H1 (cell line): ENCODE measurements at regions not wholly inside any gene's neighbourhood (a gene's known extent, or its start where the extent isn't known, plus 50 kb on each side); places are given as distances from the start of the nearest gene placed in this dataset.

Experiments
- CTCF ChIA-PET: fragments of 300-600 bp; sonication (Branson Sonifier 250); formaldehyde crosslinking; loops from one replicate; lab custom pipeline; 2021; ENCODE audit not compliant: partially characterized antibody; lab: Charles Lee
- POLR2A ChIA-PET: fragments of 300-600 bp; sonication (Branson Sonifier 250); formaldehyde crosslinking; loops from one replicate; lab custom pipeline; 2021; ENCODE audit warnings: inconsistent platforms; ENCODE audit not compliant: partially characterized antibody; lab: Charles Lee
- DNase-seq, 2 experiments: peaks; one replicate each; pipeline versions ENCODE4 v3.0.0 to v3.0.0-alpha.2; 2010 to 2022; ENCODE audit warnings: low spot score in 2 of 2, low read depth in 1 of 2, mixed read lengths in 1 of 2
- FAIRE-seq: peaks from 2 replicates; lab custom pipeline; 2011; peaks lifted over from hg19 to GRCh38; lab: Jason Lieb, UNC
- H2AFZ ChIP-seq: 2 replicates; pipeline ENCODE4 v1.8.1; 2012; ENCODE audit warnings: low read length, inconsistent platforms
- H2AK5ac ChIP-seq: 2 replicates; pipeline ENCODE4 v1.6.1; 2013; ENCODE audit warnings: low read depth, low read length
- H2BK120ac ChIP-seq: replicated peaks from 2 replicates; pipeline ENCODE3; 2013; ENCODE audit warnings: low read depth, low read length, inconsistent platforms
- H2BK12ac ChIP-seq: 2 replicates; pipeline ENCODE4 v1.6.1; 2013; ENCODE audit warnings: low read depth, low read length
- H2BK15ac ChIP-seq: 2 replicates; pipeline ENCODE4 v1.6.1; 2013; ENCODE audit warnings: low read length
- H2BK20ac ChIP-seq: 2 replicates; pipeline ENCODE4 v1.6.1; 2013; ENCODE audit warnings: low read length
- H2BK5ac ChIP-seq: 2 replicates; pipeline ENCODE4 v1.6.1; 2013; ENCODE audit warnings: low read depth, low read length
- H3K14ac ChIP-seq: 2 replicates; pipeline ENCODE4 v1.6.1; 2013; ENCODE audit warnings: inconsistent platforms; ENCODE audit not compliant: insufficient read length
- H3K18ac ChIP-seq: 2 replicates; pipeline ENCODE4 v1.6.1; 2013; ENCODE audit warnings: low read length; ENCODE audit errors: extremely low read depth
- H3K23ac ChIP-seq: 2 replicates; pipeline ENCODE4 v1.6.1; 2013; ENCODE audit warnings: inconsistent platforms; ENCODE audit not compliant: insufficient read length
- H3K23me2 ChIP-seq: 2 replicates; pipeline ENCODE4 v1.6.1; 2013; ENCODE audit warnings: low read depth, low read length
- H3K27ac ChIP-seq: 2 replicates; pipeline ENCODE4 v1.6.1; 2011; ENCODE audit warnings: low read depth, low read length, inconsistent platforms
- H3K27me3 ChIP-seq, 4 experiments: replicated peaks in 1 of 4; 1 replicate in 1 of 4; 2 replicates in 3 of 4; pipeline versions ENCODE4 v1.6.1 to v1.8.1; 2011 to 2013; ENCODE audit warnings: low read length in 3 of 4, mild to moderate bottlenecking in 3 of 4, inconsistent platforms in 2 of 4, mixed read lengths in 2 of 4, moderate library complexity in 1 of 4; ENCODE audit not compliant: control insufficient read depth in 3 of 4, insufficient read depth in 3 of 4; ENCODE audit errors: extremely low read depth in 1 of 4
- H3K36me3 ChIP-seq, 4 experiments: 2 replicates each; pipeline versions ENCODE4 v1.6.1 to v1.8.1; 2011 to 2013; ENCODE audit warnings: mild to moderate bottlenecking in 4 of 4, low read length in 3 of 4, moderate library complexity in 2 of 4, control low read depth in 1 of 4, inconsistent platforms in 1 of 4; ENCODE audit not compliant: insufficient read depth in 4 of 4, control insufficient read depth in 2 of 4
- H3K4ac ChIP-seq: replicated peaks from 2 replicates; pipeline ENCODE3; 2013; ENCODE audit warnings: low read length, low read depth, mixed read lengths, inconsistent platforms; ENCODE audit not compliant: insufficient read length
- H3K4me1 ChIP-seq, 4 experiments: replicated peaks in 1 of 4; 1 replicate in 1 of 4; 2 replicates in 3 of 4; pipeline versions ENCODE4 v1.6.1 to v1.8.1; 2011 to 2013; ENCODE audit warnings: low read length in 3 of 4, inconsistent platforms in 2 of 4, mixed read lengths in 1 of 4; ENCODE audit not compliant: insufficient read depth in 4 of 4, control insufficient read depth in 3 of 4
- H3K4me2 ChIP-seq, 2 experiments: 2 replicates each; pipeline versions ENCODE4 v1.6.1 to v1.8.1; 2011 to 2013; ENCODE audit warnings: low read depth in 2 of 2, low read length in 2 of 2, control low read depth in 1 of 2, inconsistent platforms in 1 of 2, mild to moderate bottlenecking in 1 of 2; ENCODE audit not compliant: insufficient read depth in 1 of 2
- H3K4me3 ChIP-seq, 4 experiments: fragments of 200-600, 300-600 bp in 1 of 4; sonication (generic), shearing (Covaris generic), sonication (Bioruptor Twin) in 1 of 4; 2 replicates each; pipeline versions ENCODE4 v1.5.1 to v1.8.1; 2011 to 2016; ENCODE audit warnings: low read length in 4 of 4, low read depth in 3 of 4, control low read depth in 2 of 4, inconsistent platforms in 2 of 4, mild to moderate bottlenecking in 2 of 4, mixed read lengths in 1 of 4, moderate library complexity in 1 of 4; ENCODE audit not compliant: insufficient read depth in 2 of 4; ENCODE audit errors: extremely low read depth in 1 of 4
- H3K56ac ChIP-seq: replicated peaks from 2 replicates; pipeline ENCODE3; 2013; ENCODE audit warnings: low read depth, mild to moderate bottlenecking, mixed read lengths, low read length, inconsistent platforms; ENCODE audit not compliant: insufficient read length
- H3K79me1 ChIP-seq: 2 replicates; pipeline ENCODE4 v1.6.1; 2013; ENCODE audit warnings: low read depth, low read length, control low read depth
- H3K79me2 ChIP-seq, 2 experiments: 2 replicates each; pipeline versions ENCODE4 v1.6.1 to v1.8.1; 2012 to 2013; ENCODE audit warnings: low read length in 2 of 2, mild to moderate bottlenecking in 2 of 2, inconsistent platforms in 1 of 2; ENCODE audit not compliant: insufficient read depth in 2 of 2, control insufficient read depth in 1 of 2
- H3K9ac ChIP-seq, 4 experiments: replicated peaks in 1 of 4; 1 replicate in 1 of 4; 2 replicates in 3 of 4; pipeline versions ENCODE4 v1.6.1 to v1.8.1; 2011 to 2013; ENCODE audit warnings: low read depth in 3 of 4, low read length in 3 of 4, control low read depth in 2 of 4, mild to moderate bottlenecking in 2 of 4, moderate library complexity in 2 of 4, inconsistent platforms in 1 of 4; ENCODE audit errors: extremely low read depth in 1 of 4
- H3K9me3 ChIP-seq, 2 experiments: 2 replicates each; pipeline versions ENCODE4 v1.6.1 to v1.8.1; 2012 to 2013; ENCODE audit warnings: mild to moderate bottlenecking in 2 of 2, moderate library complexity in 2 of 2, control low read depth in 1 of 2, inconsistent platforms in 1 of 2, low read depth in 1 of 2, low read length in 1 of 2, mixed read lengths in 1 of 2; ENCODE audit not compliant: insufficient read depth in 2 of 2
- H4K20me1 ChIP-seq, 2 experiments: replicated peaks in 1 of 2; 2 replicates each; pipeline versions ENCODE3 to v1.8.1; 2011 to 2013; ENCODE audit warnings: inconsistent platforms in 2 of 2, low read length in 2 of 2, mild to moderate bottlenecking in 1 of 2; ENCODE audit not compliant: insufficient read depth in 2 of 2, control insufficient read depth in 1 of 2
- H4K5ac ChIP-seq: 2 replicates; pipeline ENCODE4 v1.6.1; 2013; ENCODE audit warnings: low read length, low read depth, mixed read lengths, inconsistent platforms; ENCODE audit not compliant: insufficient read length
- H4K8ac ChIP-seq: 2 replicates; pipeline ENCODE4 v1.8.0; 2013; ENCODE audit warnings: mild to moderate bottlenecking, moderate library complexity, low read length, inconsistent platforms; ENCODE audit not compliant: insufficient read depth; ENCODE audit errors: extremely low read depth
- H4K91ac ChIP-seq: replicated peaks from 2 replicates; pipeline ENCODE3; 2013; ENCODE audit warnings: low read length, mixed read lengths, inconsistent platforms; ENCODE audit not compliant: insufficient read length
- CBX8 ChIP-seq: fragments of 300-800, 300-1000 bp; sonication (generic); IDR thresholded peaks from 2 replicates; pipeline ENCODE4 v1.7.1; 2016; ENCODE audit warnings: low read depth, low read length, borderline replicate concordance
- CREB1 ChIP-seq: IDR thresholded peaks from 2 replicates; pipeline ENCODE4 v1.6.1; 2012; ENCODE audit warnings: inconsistent platforms
- E2F6 ChIP-seq: IDR thresholded peaks from 2 replicates; pipeline ENCODE4 v1.6.1; 2012; ENCODE audit warnings: inconsistent platforms
- FOSL1 ChIP-seq: IDR thresholded peaks from 2 replicates; pipeline ENCODE4 v1.6.1; 2011; ENCODE audit warnings: mild to moderate bottlenecking, low read depth, low read length, moderate library complexity; ENCODE audit not compliant: insufficient read depth
- GABPA ChIP-seq: IDR thresholded peaks from 2 replicates; pipeline ENCODE4 v1.6.1; 2011; ENCODE audit warnings: mild to moderate bottlenecking, low read length, moderate library complexity, borderline replicate concordance; ENCODE audit not compliant: insufficient read depth
- KDM1A ChIP-seq: fragments of 200-600, 300-600 bp; sonication (generic); IDR thresholded peaks from 2 replicates; pipeline ENCODE4 v1.7.1; 2016; ENCODE audit warnings: mild to moderate bottlenecking, low read length, borderline replicate concordance
- PHF8 ChIP-seq: fragments of 200-600 bp; sonication (generic); conservative IDR thresholded peaks from 2 replicates; pipeline ENCODE4 v1.7.1; 2012; ENCODE audit warnings: low read depth, mild to moderate bottlenecking, inconsistent platforms, low read length, moderate library complexity
- SIN3A ChIP-seq, 2 experiments: IDR thresholded peaks in 1 of 2; conservative IDR thresholded peaks in 1 of 2; 2 replicates each; pipeline ENCODE4 v1.6.1; 2011 to 2012; ENCODE audit warnings: low read length in 2 of 2, improper control_type of control experiment in 1 of 2, low read depth in 1 of 2, mild to moderate bottlenecking in 1 of 2
- SP4 ChIP-seq: IDR thresholded peaks from 2 replicates; pipeline ENCODE4 v1.6.1; 2012; ENCODE audit warnings: low read length, inconsistent platforms
- ZNF274 ChIP-seq: IDR thresholded peaks from 2 replicates; pipeline ENCODE4 v1.7.0; 2012; ENCODE audit warnings: low read length, borderline replicate concordance; ENCODE audit errors: extremely low read depth
- WGBS, 2 experiments: shearing (Covaris generic) in 1 of 2; methylation state at CpG; one replicate each; pipeline versions ENCODE4 v1.1.6 to v1.1.7; 2013 to 2015; ENCODE audit warnings: low lambda C conversion rate in 2 of 2, mixed read lengths in 2 of 2, inconsistent platforms in 1 of 2, low coverage in 1 of 2, missing lambda C conversion rate in 1 of 2; ENCODE audit not compliant: insufficient replicate concordance in 2 of 2, insufficient coverage in 1 of 2, insufficient read length in 1 of 2; ENCODE audit errors: extremely low coverage in 1 of 2, missing lambda C conversion rate in 1 of 2; 5-methylcytosine and 5-hydroxymethylcytosine counted together
- TF ChIP-seq, protein P1 (sequence below): IDR thresholded peaks from 2 replicates; pipeline ENCODE4 v1.6.1; 2011; ENCODE audit warnings: low read depth, mild to moderate bottlenecking, low read length; ENCODE audit not compliant: insufficient read depth

DNA sequence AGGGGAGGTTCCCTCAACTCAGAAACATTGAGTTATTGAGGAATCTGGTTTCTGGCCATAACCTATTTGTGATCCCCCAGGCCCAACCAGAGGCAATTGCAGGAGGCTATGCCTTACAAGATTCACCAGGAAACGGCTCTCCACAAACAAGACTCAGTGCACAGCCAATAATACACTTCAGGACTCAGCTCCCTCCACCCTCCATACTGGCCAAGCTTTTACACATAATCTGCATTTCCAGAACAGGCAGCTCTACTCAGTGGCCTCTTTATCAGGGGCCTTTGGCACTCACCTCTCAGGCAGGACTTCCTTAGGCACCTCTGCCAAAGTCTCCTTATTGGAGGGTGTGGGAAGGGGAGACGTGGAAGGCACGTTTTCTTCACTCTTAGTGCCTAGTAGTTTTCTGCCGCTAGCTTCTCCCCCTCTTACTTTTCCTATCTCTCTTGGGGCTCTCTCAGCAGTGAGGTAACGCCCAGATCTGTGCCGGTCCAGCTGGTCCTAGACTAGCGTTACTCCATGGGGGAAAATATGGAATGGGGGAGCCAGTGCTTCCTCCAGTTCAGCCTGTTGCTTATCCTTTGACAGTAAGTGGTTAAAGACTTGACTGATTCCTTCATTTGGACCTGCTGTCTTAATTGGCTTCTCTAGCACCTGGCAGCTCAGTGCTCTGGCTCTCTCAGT is 62.8 kb upstream of the ANO3 start:
- Histone ChIP-seq H3K4ac (no peak overlapping the region), H3K27me3 (no peaks in the 10 kb centered on the region), H4K8ac (no peak overlapping the region), H3K79me1 (no peaks in the 10 kb centered on the region), H2BK20ac (no peak overlapping the region), H2BK12ac (no peak overlapping the region), H3K4me2 (no peak overlapping the region), H3K14ac (no peak overlapping the region), H3K23me2 (no peaks in the 10 kb centered on the region), H3K4me3 (no peak overlapping the region), H3K79me2 (no peaks in the 10 kb centered on the region), H3K4me1 (peaks cover 0 to 4% (median 0%) of the 10 kb centered on the region in 4 experiments; a peak in 1 of 7 replicates), H3K18ac (no peak overlapping the region), H3K56ac (no peak overlapping the region), H2BK5ac (no peak overlapping the region), H3K36me3 (no peaks in the 10 kb centered on the region), H2AK5ac (no peak overlapping the region), H2BK120ac (no peak overlapping the region), H4K5ac (no peak overlapping the region), H3K9ac (no peak overlapping the region), H4K91ac (no peak overlapping the region), H3K23ac (no peak overlapping the region), H2AFZ (no peak overlapping the region), H2BK15ac (no peak overlapping the region), H4K20me1 (no peaks in the 10 kb centered on the region), H3K27ac (no peak overlapping the region), H3K9me3 (no peaks in the 10 kb centered on the region)
- no peak for TF ChIP-seq PHF8
- TF ChIP-seq, protein P1, sequence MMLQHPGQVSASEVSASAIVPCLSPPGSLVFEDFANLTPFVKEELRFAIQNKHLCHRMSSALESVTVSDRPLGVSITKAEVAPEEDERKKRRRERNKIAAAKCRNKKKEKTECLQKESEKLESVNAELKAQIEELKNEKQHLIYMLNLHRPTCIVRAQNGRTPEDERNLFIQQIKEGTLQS, result no peak
- TF ChIP-seq E2F6, result no peak
- TF ChIP-seq GABPA, result no peak
- no peak for TF ChIP-seq CREB1
- TF ChIP-seq ZNF274, result no peak
- no peak for TF ChIP-seq SIN3A (conservative IDR thresholded peaks at IDR 0.05 in 1 of 2, IDR thresholded peaks at IDR 0.05 in 1 of 2; ENCODE audit: low read depth in 1 of 2, low read length in 2 of 2)
- no peak for TF ChIP-seq KDM1A
- no peak for TF ChIP-seq FOSL1
- no peak for TF ChIP-seq CBX8
- no peak for TF ChIP-seq SP4
- 96% methylated on average over 7 of the region's 7 CpGs; no CpG with 5 or more reads in 1 of the 2 experiments for WGBS, 2 experiments
- no peak for FAIRE-seq
- ChIA-PET CTCF (interaction anchor here (0.7 to 3.0 kb wide), 3 partner anchors 9 to 254 kb away, joined by 3 to 13 read pairs (median 3); no protein-coding TSS in a partner anchor), POLR2A (interaction anchor here (0.7 kb wide), 1 partner anchor 15 kb away, joined by 3 read pairs; no protein-coding TSS in a partner anchor)
- no peak for DNase-seq
